Upper lobe of left lung (tissue), 4 donors: ENCODE measurements at regions not wholly inside any gene's neighbourhood (a gene's known extent, or its start where the extent isn't known, plus 50 kb on each side); places are given as distances from the start of the nearest gene placed in this dataset.

Source experiments
- CTCF ChIP-seq, 6 experiments: fragments of 450-650 bp in 4 of 6; fragments of 200-600 bp in 2 of 6; sonication (generic) in 2 of 6; IDR thresholded peaks; one replicate each; pipeline ENCODE4 v1.5.1; 2016 to 2019; ENCODE audit warnings: antibody characterized with exemption in 6 of 6
- EP300 ChIP-seq, 4 donors: sonication (generic); formaldehyde crosslinking; IDR thresholded peaks; one replicate each; pipeline ENCODE4 v1.5.1; 2017; ENCODE audit warnings: antibody characterized with exemption in 4 of 4, control low read depth in 2 of 4
- POLR2AphosphoS5 ChIP-seq, 2 donors: sonication (generic); formaldehyde crosslinking; IDR thresholded peaks; one replicate each; pipeline ENCODE4 v1.5.1; 2017; ENCODE audit warnings: antibody characterized with exemption in 2 of 2

GRCh38 chr5:175235251-175235960 is 208.6 kb downstream of the DRD1 start:
- TF ChIP-seq CTCF (IDR thresholded peaks at IDR 0.05): no peak
- no peak for TF ChIP-seq EP300 (IDR thresholded peaks at IDR 0.05)
- TF ChIP-seq POLR2AphosphoS5 (IDR thresholded peaks at IDR 0.05): no peak
